ENCODE measurements at regions not wholly inside any gene's neighbourhood (a gene's known extent, or its start where the extent isn't known, plus 50 kb on each side); places are given as distances from the start of the nearest gene placed in this dataset.

- TF ChIP-seq POLR2A (IDR thresholded peaks at IDR 0.05): no peak
- TF ChIP-seq, protein P1, sequence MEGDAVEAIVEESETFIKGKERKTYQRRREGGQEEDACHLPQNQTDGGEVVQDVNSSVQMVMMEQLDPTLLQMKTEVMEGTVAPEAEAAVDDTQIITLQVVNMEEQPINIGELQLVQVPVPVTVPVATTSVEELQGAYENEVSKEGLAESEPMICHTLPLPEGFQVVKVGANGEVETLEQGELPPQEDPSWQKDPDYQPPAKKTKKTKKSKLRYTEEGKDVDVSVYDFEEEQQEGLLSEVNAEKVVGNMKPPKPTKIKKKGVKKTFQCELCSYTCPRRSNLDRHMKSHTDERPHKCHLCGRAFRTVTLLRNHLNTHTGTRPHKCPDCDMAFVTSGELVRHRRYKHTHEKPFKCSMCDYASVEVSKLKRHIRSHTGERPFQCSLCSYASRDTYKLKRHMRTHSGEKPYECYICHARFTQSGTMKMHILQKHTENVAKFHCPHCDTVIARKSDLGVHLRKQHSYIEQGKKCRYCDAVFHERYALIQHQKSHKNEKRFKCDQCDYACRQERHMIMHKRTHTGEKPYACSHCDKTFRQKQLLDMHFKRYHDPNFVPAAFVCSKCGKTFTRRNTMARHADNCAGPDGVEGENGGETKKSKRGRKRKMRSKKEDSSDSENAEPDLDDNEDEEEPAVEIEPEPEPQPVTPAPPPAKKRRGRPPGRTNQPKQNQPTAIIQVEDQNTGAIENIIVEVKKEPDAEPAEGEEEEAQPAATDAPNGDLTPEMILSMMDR (IDR thresholded peaks at IDR 0.05 in 4 of 5, conservative IDR thresholded peaks at IDR 0.05 in 1 of 5): no peak
Observed at GRCh38 chr5:109531262-109531661, 121.5 kb upstream of the PJA2 start.
